ENCODE measurements at regions not wholly inside any gene's neighbourhood (a gene's known extent, or its start where the extent isn't known, plus 50 kb on each side); places are given as distances from the start of the nearest gene placed in this dataset.

DNA sequence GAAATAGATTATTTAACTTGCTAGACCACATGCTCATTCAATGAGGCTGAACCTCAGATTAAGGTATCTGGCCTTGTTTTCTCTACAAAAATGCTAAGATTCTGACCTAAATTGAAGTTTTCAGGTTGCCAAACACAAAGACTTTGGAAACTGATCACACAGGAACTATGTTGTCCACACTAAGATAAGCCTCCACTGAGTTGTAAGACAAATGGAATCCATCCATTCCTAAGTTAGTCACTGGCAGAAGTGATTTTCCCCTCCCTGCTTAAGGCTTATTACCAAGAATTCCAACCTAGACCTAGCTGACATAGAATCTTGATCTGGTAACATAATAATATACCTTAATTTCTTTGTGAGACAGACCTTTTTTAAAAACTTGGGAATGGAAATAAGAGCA is 608.1 kb downstream of the TENT5A start:
- no peak for TF ChIP-seq POLR2A (IDR thresholded peaks at IDR 0.05)
- TF ChIP-seq, protein P1, sequence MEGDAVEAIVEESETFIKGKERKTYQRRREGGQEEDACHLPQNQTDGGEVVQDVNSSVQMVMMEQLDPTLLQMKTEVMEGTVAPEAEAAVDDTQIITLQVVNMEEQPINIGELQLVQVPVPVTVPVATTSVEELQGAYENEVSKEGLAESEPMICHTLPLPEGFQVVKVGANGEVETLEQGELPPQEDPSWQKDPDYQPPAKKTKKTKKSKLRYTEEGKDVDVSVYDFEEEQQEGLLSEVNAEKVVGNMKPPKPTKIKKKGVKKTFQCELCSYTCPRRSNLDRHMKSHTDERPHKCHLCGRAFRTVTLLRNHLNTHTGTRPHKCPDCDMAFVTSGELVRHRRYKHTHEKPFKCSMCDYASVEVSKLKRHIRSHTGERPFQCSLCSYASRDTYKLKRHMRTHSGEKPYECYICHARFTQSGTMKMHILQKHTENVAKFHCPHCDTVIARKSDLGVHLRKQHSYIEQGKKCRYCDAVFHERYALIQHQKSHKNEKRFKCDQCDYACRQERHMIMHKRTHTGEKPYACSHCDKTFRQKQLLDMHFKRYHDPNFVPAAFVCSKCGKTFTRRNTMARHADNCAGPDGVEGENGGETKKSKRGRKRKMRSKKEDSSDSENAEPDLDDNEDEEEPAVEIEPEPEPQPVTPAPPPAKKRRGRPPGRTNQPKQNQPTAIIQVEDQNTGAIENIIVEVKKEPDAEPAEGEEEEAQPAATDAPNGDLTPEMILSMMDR (IDR thresholded peaks at IDR 0.05 in 4 of 5, conservative IDR thresholded peaks at IDR 0.05 in 1 of 5): no peak

Data from gastrocnemius medialis (tissue), 4 donors.